ENCODE measurements at regions not wholly inside any gene's neighbourhood (a gene's known extent, or its start where the extent isn't known, plus 50 kb on each side); places are given as distances from the start of the nearest gene placed in this dataset.

- Histone ChIP-seq H3K36me3 (no peaks in the 10 kb centered on the region), H3K9me3 (ENCODE audit: severe bottlenecking) (peaks cover 3% of the 10 kb centered on the region), H3K4me3 (ENCODE audit: low read depth, low read length) (no peak overlapping the region), H3K27ac (no peak overlapping the region), H3K27me3 (ENCODE audit: insufficient read depth, low read depth, severe bottlenecking) (no peaks in the 10 kb centered on the region)
- no peak for DNase-seq
- no peak for TF ChIP-seq CTCF (IDR thresholded peaks at IDR 0.05; ENCODE audit: low read depth, low read length)
These were observed 482.0 kb downstream of the SATB2 start for GRCh38 chr2:198975779-198976178.

- Histone ChIP-seq H3K27ac (no peak overlapping the region), H3K9me3 (ENCODE audit: severe bottlenecking) (peaks cover 3% of the 10 kb centered on the region), H3K4me3 (ENCODE audit: low read depth, low read length) (no peak overlapping the region), H3K36me3 (no peaks in the 10 kb centered on the region), H3K27me3 (ENCODE audit: insufficient read depth, low read depth, severe bottlenecking) (no peaks in the 10 kb centered on the region)
- no peak for TF ChIP-seq CTCF (IDR thresholded peaks at IDR 0.05; ENCODE audit: low read depth, low read length)
- no peak for DNase-seq
These were observed 484.0 kb downstream of the SATB2 start for GRCh38 chr2:198973785-198974184.

- no peak overlapping the region for H3K4me3 ChIP-seq (ENCODE audit: low read depth, low read length)
These were observed 484.6 kb downstream of the SATB2 start for GRCh38 chr2:198973181-198973580.

GRCh38 chr2:198968545-198968944, 489.2 kb downstream of the SATB2 start:
- no peaks in the 10 kb centered on the region for H3K9me3 ChIP-seq (ENCODE audit: severe bottlenecking)
- TF ChIP-seq CTCF (IDR thresholded peaks at IDR 0.05; ENCODE audit: low read depth, low read length) = no peak

More at GRCh38 chr2:198973181-198973580, 484.6 kb downstream of the SATB2 start:
- TF ChIP-seq CTCF (IDR thresholded peaks at IDR 0.05; ENCODE audit: low read depth, low read length) = no peak
- Histone ChIP-seq H3K27ac (no peak overlapping the region), H3K9me3 (ENCODE audit: severe bottlenecking) (peaks cover 3% of the 10 kb centered on the region), H3K36me3 (no peaks in the 10 kb centered on the region), H3K27me3 (ENCODE audit: insufficient read depth, low read depth, severe bottlenecking) (no peaks in the 10 kb centered on the region)
- no peak for DNase-seq

GRCh38 chr2:198966269-198966668, 491.5 kb downstream of the SATB2 start:
- Histone ChIP-seq H3K9me3 (ENCODE audit: severe bottlenecking) (no peaks in the 10 kb centered on the region), H3K4me3 (ENCODE audit: low read depth, low read length) (no peak overlapping the region), H3K27me3 (ENCODE audit: insufficient read depth, low read depth, severe bottlenecking) (no peaks in the 10 kb centered on the region), H3K27ac (no peak overlapping the region), H3K36me3 (no peaks in the 10 kb centered on the region)
- DNase-seq = no peak
- TF ChIP-seq CTCF (IDR thresholded peaks at IDR 0.05; ENCODE audit: low read depth, low read length) = no peak

More at GRCh38 chr2:198968545-198968944, 489.2 kb downstream of the SATB2 start:
- Histone ChIP-seq H3K36me3 (no peaks in the 10 kb centered on the region), H3K27me3 (ENCODE audit: insufficient read depth, low read depth, severe bottlenecking) (no peaks in the 10 kb centered on the region), H3K27ac (no peak overlapping the region), H3K4me3 (ENCODE audit: low read depth, low read length) (no peak overlapping the region)
- no peak for DNase-seq

GRCh38 chr2:198961547-198961946, 496.2 kb downstream of the SATB2 start:
- Histone ChIP-seq H3K4me3 (ENCODE audit: low read depth, low read length) (no peak overlapping the region), H3K27ac (no peak overlapping the region), H3K27me3 (ENCODE audit: insufficient read depth, low read depth, severe bottlenecking) (no peaks in the 10 kb centered on the region), H3K9me3 (ENCODE audit: severe bottlenecking) (no peaks in the 10 kb centered on the region), H3K36me3 (no peaks in the 10 kb centered on the region)
- DNase-seq = no peak
- TF ChIP-seq CTCF (IDR thresholded peaks at IDR 0.05; ENCODE audit: low read depth, low read length) = no peak
